ENCODE measurements at regions not wholly inside any gene's neighbourhood (a gene's known extent, or its start where the extent isn't known, plus 50 kb on each side); places are given as distances from the start of the nearest gene placed in this dataset.

- CTCF ChIA-PET (ENCODE audit: low intra/inter-chr PET ratio, low total read pairs): no interaction called here
- in situ Hi-C loops (cut with HindIII; ENCODE audit: extremely low pct_ligation_motif_present, low pct_unique_long_range_greater_than_20kb): no loop called here
- WGBS (ENCODE audit: low lambda C conversion rate): 95% methylated on average over 11 of the region's 11 CpGs
Measured at GRCh38 chr7:156472267-156472666, 168.3 kb upstream of the RNF32 start.

More at GRCh38 chr7:156472267-156472666, 168.3 kb upstream of the RNF32 start:
- no peak overlapping the region for H3K4me2 ChIP-seq (ENCODE audit: low read depth, low read length)
- no peak overlapping the region for H3K4me3 ChIP-seq (replicated peaks in 1 of 3; ENCODE audit: insufficient read depth in 1 of 3, low read depth in 2 of 3, low read length in 3 of 3)
- no peak for TF ChIP-seq PHB2 (IDR thresholded peaks at IDR 0.05; ENCODE audit: partially characterized antibody)
- TF ChIP-seq AHDC1 (CRISPR knock-in tag; IDR thresholded peaks at IDR 0.05; ENCODE audit: borderline replicate concordance): no peak
- TF ChIP-seq ZNF33A (CRISPR knock-in tag; IDR thresholded peaks at IDR 0.05; ENCODE audit: borderline replicate concordance): no peak
- TF ChIP-seq ZNF709 (CRISPR knock-in tag; IDR thresholded peaks at IDR 0.05): no peak
- no peak for TF ChIP-seq ZBTB8A (CRISPR knock-in tag; IDR thresholded peaks at IDR 0.05; ENCODE audit: borderline replicate concordance, low read depth)
- TF ChIP-seq, protein P1, sequence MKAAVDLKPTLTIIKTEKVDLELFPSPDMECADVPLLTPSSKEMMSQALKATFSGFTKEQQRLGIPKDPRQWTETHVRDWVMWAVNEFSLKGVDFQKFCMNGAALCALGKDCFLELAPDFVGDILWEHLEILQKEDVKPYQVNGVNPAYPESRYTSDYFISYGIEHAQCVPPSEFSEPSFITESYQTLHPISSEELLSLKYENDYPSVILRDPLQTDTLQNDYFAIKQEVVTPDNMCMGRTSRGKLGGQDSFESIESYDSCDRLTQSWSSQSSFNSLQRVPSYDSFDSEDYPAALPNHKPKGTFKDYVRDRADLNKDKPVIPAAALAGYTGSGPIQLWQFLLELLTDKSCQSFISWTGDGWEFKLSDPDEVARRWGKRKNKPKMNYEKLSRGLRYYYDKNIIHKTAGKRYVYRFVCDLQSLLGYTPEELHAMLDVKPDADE (CRISPR knock-in tag; IDR thresholded peaks at IDR 0.05): no peak
- no peak for TF ChIP-seq CC2D1A (CRISPR knock-in tag; IDR thresholded peaks at IDR 0.05)
- TF ChIP-seq, protein P2, sequence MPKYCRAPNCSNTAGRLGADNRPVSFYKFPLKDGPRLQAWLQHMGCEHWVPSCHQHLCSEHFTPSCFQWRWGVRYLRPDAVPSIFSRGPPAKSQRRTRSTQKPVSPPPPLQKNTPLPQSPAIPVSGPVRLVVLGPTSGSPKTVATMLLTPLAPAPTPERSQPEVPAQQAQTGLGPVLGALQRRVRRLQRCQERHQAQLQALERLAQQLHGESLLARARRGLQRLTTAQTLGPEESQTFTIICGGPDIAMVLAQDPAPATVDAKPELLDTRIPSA (CRISPR knock-in tag; IDR thresholded peaks at IDR 0.05; ENCODE audit: borderline replicate concordance): no peak
- TF ChIP-seq ZNF101 (CRISPR knock-in tag; IDR thresholded peaks at IDR 0.05; ENCODE audit: borderline replicate concordance, low read depth): no peak
- TF ChIP-seq CTCF (CRISPR knock-in tag; IDR thresholded peaks at IDR 0.05): no peak
- no peak for TF ChIP-seq DPF2 (CRISPR knock-in tag; IDR thresholded peaks at IDR 0.05; ENCODE audit: borderline replicate concordance, low read depth)
- TF ChIP-seq ZNF205 (CRISPR knock-in tag; IDR thresholded peaks at IDR 0.05): no peak
- no peak for TF ChIP-seq ZEB1 (IDR thresholded peaks at IDR 0.05; ENCODE audit: insufficient replicate concordance, low read depth)
- TF ChIP-seq ZNF83 (CRISPR knock-in tag; IDR thresholded peaks at IDR 0.05; ENCODE audit: borderline replicate concordance): no peak
- no peak for TF ChIP-seq MIER2 (CRISPR knock-in tag; IDR thresholded peaks at IDR 0.05)
- H3K4me1 ChIP-seq (ENCODE audit: insufficient read depth, low read length): peaks cover 34% of the 10 kb centered on the region
- H3K27me3 ChIP-seq (ENCODE audit: control insufficient read depth in 1 of 2, insufficient read depth in 2 of 2, low read length in 2 of 2): no peaks in the 10 kb centered on the region
- ATAC-seq: no peak
- FAIRE-seq: no peak
- intact Hi-C loops (cut with micrococcal nuclease; ENCODE audit: unreplicated experiment): loop anchor here (5.0 kb wide), 1 partner anchor 660 kb away; the partner anchor contains the start of gene SHH
- H3K9ac ChIP-seq (ENCODE audit: insufficient read depth, low read depth, low read length): no peak overlapping the region
- no peak overlapping the region for H3K27ac ChIP-seq (ENCODE audit: extremely low read length, insufficient read depth, low read length)
- H2AFZ ChIP-seq (ENCODE audit: low read length): no peak overlapping the region
- H4K20me1 ChIP-seq (ENCODE audit: insufficient read depth, low read length): no peaks in the 10 kb centered on the region
- POLR2A ChIA-PET: no interaction called here
- DNase-seq (ENCODE audit: low spot score): no peak
- H3K9me3 ChIP-seq (ENCODE audit: low read length): no peaks in the 10 kb centered on the region
- BruUV-seq (replicated peaks): no TSS peak
- no peaks in the 10 kb centered on the region for H3K79me2 ChIP-seq (ENCODE audit: insufficient read depth, low read length)
- H3K36me3 ChIP-seq (replicated peaks in 1 of 2; ENCODE audit: control insufficient read depth in 1 of 2, insufficient read depth in 2 of 2, low read length in 2 of 2): no peaks in the 10 kb centered on the region

Measured in HepG2 (cell line).